ENCODE measurements at regions not wholly inside any gene's neighbourhood (a gene's known extent, or its start where the extent isn't known, plus 50 kb on each side); places are given as distances from the start of the nearest gene placed in this dataset.

- POLR2A ChIA-PET, result no interaction called here
- Histone ChIP-seq H3K79me2 (ENCODE audit: control insufficient read depth, insufficient read depth, low read length) (no peaks in the 10 kb centered on the region), H3K4me3 (ENCODE audit: control extremely low read depth in 1 of 5, extremely low read depth in 1 of 5, insufficient read depth in 1 of 5, low read depth in 2 of 5, low read length in 4 of 5) (no peak overlapping the region), H4K20me1 (ENCODE audit: control insufficient read depth, insufficient read depth, low read length, poor library complexity, severe bottlenecking) (no peaks in the 10 kb centered on the region), H3K9ac (ENCODE audit: low read length) (no peak overlapping the region), H3K4me1 (ENCODE audit: control insufficient read depth in 2 of 2, insufficient read depth in 2 of 2, low read length in 2 of 2) (peaks cover 2 to 12% of the 10 kb centered on the region in 2 donors), H3K27ac (ENCODE audit: low read length in 2 of 2) (no peak overlapping the region), H3K4me2 (replicated peaks; ENCODE audit: low read depth, low read length, poor library complexity, severe bottlenecking) (no peak overlapping the region), H3K36me3 (replicated peaks in 1 of 2; ENCODE audit: control extremely low read depth in 1 of 2, control insufficient read depth in 1 of 2, extremely low read depth in 1 of 2, insufficient read depth in 2 of 2, low read length in 1 of 2) (no peaks in the 10 kb centered on the region), H3K27me3 (replicated peaks in 1 of 4; ENCODE audit: control extremely low read depth in 1 of 4, control insufficient read depth in 3 of 4, insufficient read depth in 4 of 4, low read length in 3 of 4) (no peaks in the 10 kb centered on the region), H2AFZ (ENCODE audit: insufficient read depth, low read depth, low read length, poor library complexity, severe bottlenecking) (no peak overlapping the region), H3K9me3 (ENCODE audit: control extremely low read depth in 1 of 3, control insufficient read depth in 2 of 3, insufficient read depth in 1 of 3, low read length in 2 of 3) (no peaks in the 10 kb centered on the region)
- no peak for DNase-seq
- H3K27ac Mint-ChIP-seq, result no peak overlapping the region
- no peak overlapping the region for H3K4me3 Mint-ChIP-seq
- no peak for TF ChIP-seq EZH2 (IDR thresholded peaks at IDR 0.05; ENCODE audit: borderline replicate concordance, insufficient read depth, low read depth, low read length, poor library complexity, severe bottlenecking)
- no peak for TF ChIP-seq CTCF (IDR thresholded peaks at IDR 0.05)
- H3K27me3 Mint-ChIP-seq, result no peaks in the 10 kb centered on the region
- intact Hi-C loops (cut with micrococcal nuclease), result no loop called here
- 100% methylated on average over 1 of the region's 3 CpGs for WGBS (ENCODE audit: insufficient coverage)
- no peaks in the 10 kb centered on the region for H3K9me3 Mint-ChIP-seq (ENCODE audit: insufficient read depth)
- CTCF ChIA-PET, result no interaction called here
- ATAC-seq (ENCODE audit: low read depth), result no peak
- H3K4me1 Mint-ChIP-seq, result peaks cover 12% of the 10 kb centered on the region
These were observed 121.3 kb upstream of the JADE1 start for GRCh38 chr4:128688033-128688721.

GRCh38 chr4:128686810-128687209 is 122.7 kb upstream of the JADE1 start:
- Histone ChIP-seq H3K79me2 (ENCODE audit: control insufficient read depth, insufficient read depth, low read length) (no peaks in the 10 kb centered on the region), H3K4me3 (ENCODE audit: control extremely low read depth in 1 of 5, extremely low read depth in 1 of 5, insufficient read depth in 1 of 5, low read depth in 2 of 5, low read length in 4 of 5) (no peak overlapping the region), H3K4me1 (ENCODE audit: control insufficient read depth in 2 of 2, insufficient read depth in 2 of 2, low read length in 2 of 2) (peaks cover 6 to 15% of the 10 kb centered on the region in 2 donors), H4K20me1 (ENCODE audit: control insufficient read depth, insufficient read depth, low read length, poor library complexity, severe bottlenecking) (no peaks in the 10 kb centered on the region), H3K27ac (ENCODE audit: low read length in 2 of 2) (no peak overlapping the region), H3K4me2 (replicated peaks; ENCODE audit: low read depth, low read length, poor library complexity, severe bottlenecking) (no peak overlapping the region), H3K36me3 (replicated peaks in 1 of 2; ENCODE audit: control extremely low read depth in 1 of 2, control insufficient read depth in 1 of 2, extremely low read depth in 1 of 2, insufficient read depth in 2 of 2, low read length in 1 of 2) (no peaks in the 10 kb centered on the region), H3K27me3 (replicated peaks in 1 of 4; ENCODE audit: control extremely low read depth in 1 of 4, control insufficient read depth in 3 of 4, insufficient read depth in 4 of 4, low read length in 3 of 4) (no peaks in the 10 kb centered on the region), H2AFZ (ENCODE audit: insufficient read depth, low read depth, low read length, poor library complexity, severe bottlenecking) (no peak overlapping the region), H3K9me3 (ENCODE audit: control extremely low read depth in 1 of 3, control insufficient read depth in 2 of 3, insufficient read depth in 1 of 3, low read length in 2 of 3) (no peaks in the 10 kb centered on the region), H3K9ac (ENCODE audit: low read length) (no peak overlapping the region)
- H3K9me3 Mint-ChIP-seq (ENCODE audit: insufficient read depth), result no peaks in the 10 kb centered on the region
- ChIA-PET POLR2A (no interaction called here), CTCF (no interaction called here)
- intact Hi-C loops (cut with micrococcal nuclease), result no loop called here
- no peak for TF ChIP-seq CTCF (IDR thresholded peaks at IDR 0.05)
- no peak for TF ChIP-seq EZH2 (IDR thresholded peaks at IDR 0.05; ENCODE audit: borderline replicate concordance, insufficient read depth, low read depth, low read length, poor library complexity, severe bottlenecking)
- no peak for DNase-seq
- no peak overlapping the region for H3K27ac Mint-ChIP-seq
- no peaks in the 10 kb centered on the region for H3K27me3 Mint-ChIP-seq
- H3K4me1 Mint-ChIP-seq, result peaks cover 13% of the 10 kb centered on the region
- WGBS (ENCODE audit: insufficient coverage), result 100% methylated on average over 1 of the region's 2 CpGs
- no peak for ATAC-seq (ENCODE audit: low read depth)
- H3K4me3 Mint-ChIP-seq, result no peak overlapping the region
